Skin epidermis (tissue), 12 donors: ENCODE measurements at regions not wholly inside any gene's neighbourhood (a gene's known extent, or its start where the extent isn't known, plus 50 kb on each side); places are given as distances from the start of the nearest gene placed in this dataset.

Source experiments
- H3K27ac ChIP-seq, 21 experiments: fragments of 200-600 bp; sonication (generic) in 11 of 21; one replicate each; pipeline ENCODE4 v1.5.0; 2020; ENCODE audit warnings: mild to moderate bottlenecking in 3 of 21, inconsistent platforms in 2 of 21, moderate library complexity in 2 of 21
- H3K4me3 ChIP-seq, 7 experiments: fragments of 200-600 bp; sonication (generic) in 2 of 7; one replicate each; pipeline ENCODE4 v1.5.0; 2020; ENCODE audit warnings: inconsistent platforms in 2 of 7, mild to moderate bottlenecking in 2 of 7, moderate library complexity in 1 of 7

- no peak overlapping the region for H3K4me3 ChIP-seq
- no peak overlapping the region for H3K27ac ChIP-seq
Observed at GRCh38 chr16:79748629-79749028, 148.1 kb upstream of the MAF start.

GRCh38 chr16:79747688-79748087 is 147.2 kb upstream of the MAF start:
- H3K27ac ChIP-seq = no peak overlapping the region
- H3K4me3 ChIP-seq = no peak overlapping the region

GRCh38 chr16:79740252-79740651 is 139.7 kb upstream of the MAF start:
- H3K4me3 ChIP-seq = no peak overlapping the region
- H3K27ac ChIP-seq = no peak overlapping the region

- H3K27ac ChIP-seq = no peak overlapping the region
Observed at GRCh38 chr16:79735271-79735670, 134.7 kb upstream of the MAF start.

GRCh38 chr16:79734721-79735120 is 134.2 kb upstream of the MAF start:
- Histone ChIP-seq H3K4me3 (no peak overlapping the region), H3K27ac (no peak overlapping the region)

More at GRCh38 chr16:79735271-79735670, 134.7 kb upstream of the MAF start:
- no peak overlapping the region for H3K4me3 ChIP-seq

- no peak overlapping the region for H3K27ac ChIP-seq
- H3K4me3 ChIP-seq = no peak overlapping the region
Observed at GRCh38 chr16:79728923-79729240, 128.3 kb upstream of the MAF start.

GRCh38 chr16:79728048-79728922 is 127.7 kb upstream of the MAF start:
- Histone ChIP-seq H3K27ac (no peak overlapping the region), H3K4me3 (no peak overlapping the region)

GRCh38 chr16:79726902-79727301 is 126.4 kb upstream of the MAF start:
- no peak overlapping the region for H3K27ac ChIP-seq
- H3K4me3 ChIP-seq = no peak overlapping the region

GRCh38 chr16:79725051-79725450 is 124.5 kb upstream of the MAF start:
- no peak overlapping the region for H3K27ac ChIP-seq
- H3K4me3 ChIP-seq = no peak overlapping the region

GRCh38 chr16:79723583-79724168 is 123.1 kb upstream of the MAF start:
- H3K4me3 ChIP-seq = no peak overlapping the region
- no peak overlapping the region for H3K27ac ChIP-seq

- H3K4me3 ChIP-seq = no peak overlapping the region
- H3K27ac ChIP-seq = no peak overlapping the region
Observed at GRCh38 chr16:79721270-79721669, 120.7 kb upstream of the MAF start.

- Histone ChIP-seq H3K27ac (no peak overlapping the region), H3K4me3 (no peak overlapping the region)
Observed at GRCh38 chr16:79717333-79718137, 117.0 kb upstream of the MAF start.

GRCh38 chr16:79716645-79717332 is 116.3 kb upstream of the MAF start:
- no peak overlapping the region for H3K27ac ChIP-seq
- H3K4me3 ChIP-seq = no peak overlapping the region

- Histone ChIP-seq H3K27ac (no peak overlapping the region), H3K4me3 (no peak overlapping the region)
Observed at GRCh38 chr16:79715061-79715460, 114.5 kb upstream of the MAF start.

GRCh38 chr16:79714440-79714839 is 113.9 kb upstream of the MAF start:
- Histone ChIP-seq H3K27ac (no peak overlapping the region), H3K4me3 (no peak overlapping the region)

- Histone ChIP-seq H3K27ac (no peak overlapping the region), H3K4me3 (no peak overlapping the region)
Observed at GRCh38 chr16:79713609-79714309, 113.2 kb upstream of the MAF start.

GRCh38 chr16:79712276-79712675 is 111.7 kb upstream of the MAF start:
- Histone ChIP-seq H3K27ac (no peak overlapping the region), H3K4me3 (no peak overlapping the region)

- H3K27ac ChIP-seq = peak overlapping the region in 7 of 21 experiments; percentile 13 to 68 (median 40)
- H3K4me3 ChIP-seq = no peak overlapping the region
Observed at GRCh38 chr16:79707876-79708275, 107.3 kb upstream of the MAF start.

GRCh38 chr16:79703066-79703465 is 102.5 kb upstream of the MAF start:
- no peak overlapping the region for H3K4me3 ChIP-seq
- H3K27ac ChIP-seq = no peak overlapping the region

GRCh38 chr16:79698341-79698753 is 97.8 kb upstream of the MAF start:
- H3K4me3 ChIP-seq = no peak overlapping the region
- H3K27ac ChIP-seq = peak overlapping the region in 1 of 21 experiments; percentile 38
